WTC11 (cell line): ENCODE measurements at regions not wholly inside any gene's neighbourhood (a gene's known extent, or its start where the extent isn't known, plus 50 kb on each side); places are given as distances from the start of the nearest gene placed in this dataset.

ENCODE experiments used
- ATF2 ChIP-seq: sonication (generic); formaldehyde crosslinking; IDR thresholded peaks from 2 replicates; pipeline ENCODE4 v1.8.1; 2022; ENCODE audit warnings: low read depth, missing genetic modification reagents, borderline replicate concordance
- ATF3 ChIP-seq: sonication (generic); formaldehyde crosslinking; conservative IDR thresholded peaks from 2 replicates; pipeline ENCODE4 v1.8.1; 2022; ENCODE audit warnings: mild to moderate bottlenecking, missing genetic modification reagents
- CTCF ChIP-seq: fragments of 200-600 bp; IDR thresholded peaks from 2 replicates; pipeline ENCODE4 v1.8.0; 2022; ENCODE audit warnings: antibody characterized with exemption
- ELF4 ChIP-seq: sonication (generic); formaldehyde crosslinking; IDR thresholded peaks from 2 replicates; pipeline ENCODE4 v1.8.1; 2022; ENCODE audit warnings: low read depth, mild to moderate bottlenecking, moderate library complexity, missing genetic modification reagents
- ESRRA ChIP-seq: sonication (generic); formaldehyde crosslinking; IDR thresholded peaks from 2 replicates; pipeline ENCODE4 v1.8.1; 2022; ENCODE audit warnings: mild to moderate bottlenecking, missing genetic modification reagents, borderline replicate concordance
- JUN ChIP-seq: sonication (generic); formaldehyde crosslinking; IDR thresholded peaks from 2 replicates; pipeline ENCODE4 v1.8.0; 2023; ENCODE audit warnings: mild to moderate bottlenecking, missing genetic modification reagents
- KAT7 ChIP-seq: sonication (generic); formaldehyde crosslinking; IDR thresholded peaks from 2 replicates; pipeline ENCODE4 v1.8.1; 2023; ENCODE audit warnings: missing genetic modification reagents, mild to moderate bottlenecking, borderline replicate concordance
- SMAD3 ChIP-seq: sonication (generic); formaldehyde crosslinking; IDR thresholded peaks from 2 replicates; pipeline ENCODE4 v1.8.0; 2022; ENCODE audit warnings: missing genetic modification reagents, mild to moderate bottlenecking, borderline replicate concordance
- USF1 ChIP-seq: sonication (generic); formaldehyde crosslinking; IDR thresholded peaks from 2 replicates; pipeline ENCODE4 v1.8.0; 2022; ENCODE audit warnings: mild to moderate bottlenecking, missing genetic modification reagents
- USF2 ChIP-seq: sonication (generic); formaldehyde crosslinking; IDR thresholded peaks from 2 replicates; pipeline ENCODE4 v1.8.1; 2023; ENCODE audit warnings: mild to moderate bottlenecking, missing genetic modification reagents, moderate library complexity
- ZNF416 ChIP-seq: fragments of 250-450 bp; sonication (Bioruptor Pico); IDR thresholded peaks from 2 replicates; pipeline ENCODE4 v1.9.0; 2021; ENCODE audit warnings: mild to moderate bottlenecking, inconsistent platforms

- no peak for TF ChIP-seq USF2
- no peak for TF ChIP-seq CTCF
- no peak for TF ChIP-seq ATF3 (CRISPR knock-in tag)
- TF ChIP-seq SMAD3 (CRISPR knock-in tag), result no peak
- TF ChIP-seq ESRRA, result no peak
- TF ChIP-seq ELF4 (CRISPR knock-in tag), result no peak
- TF ChIP-seq KAT7, result no peak
- no peak for TF ChIP-seq ZNF416 (CRISPR knock-in tag)
- TF ChIP-seq JUN (CRISPR knock-in tag), result no peak
- no peak for TF ChIP-seq USF1
- no peak for TF ChIP-seq ATF2 (CRISPR knock-in tag)
Observed at GRCh38 chrX:26470941-26471340, 255.0 kb downstream of the MAGEB5 start.
